ENCODE measurements at regions not wholly inside any gene's neighbourhood (a gene's known extent, or its start where the extent isn't known, plus 50 kb on each side); places are given as distances from the start of the nearest gene placed in this dataset.

- WGBS, 2 donors: 29 to 50% methylated on average over 1 of the region's 1 CpG
- Histone ChIP-seq H3K4me1 (no peaks in the 10 kb centered on the region), H3K36me3 (no peaks in the 10 kb centered on the region), H3K27ac (no peak overlapping the region), H3K27me3 (no peaks in the 10 kb centered on the region), H3K9me3 (peaks cover 0 to 8% (median 0%) of the 10 kb centered on the region in 3 donors), H3K4me3 (no peak overlapping the region)
- TF ChIP-seq CTCF (IDR thresholded peaks at IDR 0.05) (no peak), POLR2A (IDR thresholded peaks at IDR 0.05) (no peak)
- DNase-seq: no peak
- intact Hi-C loops (cut with DNase I): loop anchor here (5.0 kb wide), 1 partner anchor 143 kb away; no protein-coding TSS in a partner anchor
Observed at GRCh38 chr15:98484914-98485313, 163.4 kb upstream of the IGF1R start.

- Histone ChIP-seq H3K4me3 (no peak overlapping the region), H3K4me1 (no peaks in the 10 kb centered on the region), H3K36me3 (no peaks in the 10 kb centered on the region), H3K27me3 (no peaks in the 10 kb centered on the region), H3K27ac (no peak overlapping the region), H3K9me3 (peaks cover 0 to 8% (median 0%) of the 10 kb centered on the region in 3 donors)
- no peak for TF ChIP-seq CTCF (IDR thresholded peaks at IDR 0.05)
- TF ChIP-seq POLR2A (IDR thresholded peaks at IDR 0.05): no peak
- no peak for DNase-seq
- WGBS, 2 donors: 42 to 70% methylated on average over 2 of the region's 2 CpGs
- intact Hi-C loops (cut with DNase I): loop anchor here (5.0 kb wide), 1 partner anchor 143 kb away; no protein-coding TSS in a partner anchor
Observed at GRCh38 chr15:98485451-98485850, 162.9 kb upstream of the IGF1R start.

DNA sequence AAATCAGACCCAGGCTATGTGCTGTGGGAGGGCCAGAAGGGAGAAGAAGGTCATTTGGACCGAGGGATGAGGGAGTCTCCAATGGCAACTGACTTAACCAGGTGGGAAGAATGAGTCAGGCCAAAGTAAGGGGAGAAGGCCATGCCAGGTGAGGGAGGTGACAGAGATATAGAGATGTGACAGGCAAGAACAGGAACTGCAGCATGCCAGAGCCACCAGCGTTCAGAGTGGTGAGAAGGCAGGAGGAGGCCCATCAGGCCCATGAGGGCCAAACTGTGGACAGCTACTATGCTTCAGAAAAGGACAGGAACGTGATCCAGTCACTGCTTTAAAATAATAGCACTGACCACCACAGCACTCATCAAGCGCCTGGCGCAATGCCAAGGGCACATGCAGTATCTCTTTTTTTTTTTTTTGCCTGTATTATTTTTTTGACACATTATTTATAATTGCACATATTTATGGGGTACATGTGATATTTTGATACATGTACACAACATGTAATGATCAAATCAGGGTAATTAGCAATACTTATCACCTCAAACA, 154.3 kb upstream of the IGF1R start:
- no peak for DNase-seq
- Histone ChIP-seq H3K4me3 (no peak overlapping the region), H3K9me3 (no peaks in the 10 kb centered on the region), H3K4me1 (no peaks in the 10 kb centered on the region), H3K27ac (no peak overlapping the region), H3K36me3 (no peaks in the 10 kb centered on the region), H3K27me3 (no peaks in the 10 kb centered on the region)
- 71 to 87% methylated on average over 5 of the region's 5 CpGs for WGBS, 2 donors
- TF ChIP-seq CTCF (IDR thresholded peaks at IDR 0.05) (no peak), POLR2A (IDR thresholded peaks at IDR 0.05) (no peak)
- intact Hi-C loops (cut with DNase I): loop anchor here (10.0 kb wide), 1 partner anchor 59 kb away; no protein-coding TSS in a partner anchor

DNA sequence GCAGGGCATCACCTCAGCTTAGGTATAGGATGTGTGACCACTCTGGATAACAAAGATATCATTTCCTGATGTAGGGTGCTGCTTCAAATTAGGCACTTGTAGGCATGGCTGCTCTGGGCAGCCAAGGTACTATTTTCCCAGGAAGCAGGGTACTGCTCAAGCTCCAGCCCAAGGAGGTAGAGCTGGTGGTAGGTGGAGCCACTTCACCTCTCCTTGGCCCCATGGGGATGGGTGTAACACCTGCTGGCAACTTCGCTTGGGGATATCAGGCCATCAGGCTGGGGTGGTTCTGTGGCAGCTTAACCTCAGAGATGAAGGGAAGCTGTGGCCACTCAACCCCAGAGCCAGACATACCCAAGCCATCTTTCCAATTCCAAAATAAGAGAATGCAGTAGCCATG, 147.1 kb upstream of the IGF1R start:
- no peak for DNase-seq
- TF ChIP-seq CTCF (IDR thresholded peaks at IDR 0.05): no peak
- no peak for TF ChIP-seq POLR2A (IDR thresholded peaks at IDR 0.05)
- Histone ChIP-seq H3K4me3 (no peak overlapping the region), H3K9me3 (peaks cover 0 to 6% (median 0%) of the 10 kb centered on the region in 3 donors), H3K4me1 (peaks cover 0 to 14% (median 6%) of the 10 kb centered on the region in 3 donors), H3K36me3 (no peaks in the 10 kb centered on the region), H3K27ac (no peak overlapping the region), H3K27me3 (peaks cover 0 to 50% (median 0%) of the 10 kb centered on the region in 4 donors)
- intact Hi-C loops (cut with DNase I): no loop called here
- 100% methylated on average over 1 of the region's 1 CpG; no CpG with 5 or more reads in 1 of the 2 donors for WGBS, 2 donors

DNA sequence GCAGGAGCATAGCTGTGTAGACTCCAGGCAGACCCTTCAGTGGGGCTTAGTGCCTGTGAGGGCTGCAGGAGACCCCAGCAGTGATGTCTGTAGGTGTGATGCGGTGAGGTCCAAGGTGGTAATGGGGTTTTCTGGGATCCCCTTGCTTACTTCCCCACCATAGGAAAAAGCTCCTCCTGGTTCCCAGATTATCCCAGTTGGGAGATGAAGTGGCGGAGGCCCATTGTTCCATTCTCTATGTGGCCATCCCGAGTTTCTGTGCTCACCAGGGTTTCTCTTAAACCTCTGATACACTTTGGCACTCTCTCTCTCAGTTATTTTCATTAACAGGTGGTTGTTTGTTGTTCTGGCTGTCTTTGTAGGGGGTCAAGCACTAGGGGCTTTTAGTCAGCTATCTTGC, 146.7 kb upstream of the IGF1R start:
- intact Hi-C loops (cut with DNase I): no loop called here
- H3K27ac ChIP-seq: no peak overlapping the region
- no peak for DNase-seq
- H3K9me3 ChIP-seq: peaks cover 0 to 6% (median 0%) of the 10 kb centered on the region in 3 donors
- WGBS, 2 donors: 64 to 80% methylated on average over 2 of the region's 3 CpGs
- no peaks in the 10 kb centered on the region for H3K36me3 ChIP-seq
- no peak overlapping the region for H3K4me3 ChIP-seq
- peaks cover 0 to 54% (median 0%) of the 10 kb centered on the region in 4 donors for H3K27me3 ChIP-seq
- TF ChIP-seq POLR2A (IDR thresholded peaks at IDR 0.05): no peak
- no peak for TF ChIP-seq CTCF (IDR thresholded peaks at IDR 0.05)
- peaks cover 0 to 19% (median 6%) of the 10 kb centered on the region in 3 donors for H3K4me1 ChIP-seq

Measured in esophagus squamous epithelium (tissue), 5 donors.